ENCODE measurements at regions not wholly inside any gene's neighbourhood (a gene's known extent, or its start where the extent isn't known, plus 50 kb on each side); places are given as distances from the start of the nearest gene placed in this dataset.

DNA sequence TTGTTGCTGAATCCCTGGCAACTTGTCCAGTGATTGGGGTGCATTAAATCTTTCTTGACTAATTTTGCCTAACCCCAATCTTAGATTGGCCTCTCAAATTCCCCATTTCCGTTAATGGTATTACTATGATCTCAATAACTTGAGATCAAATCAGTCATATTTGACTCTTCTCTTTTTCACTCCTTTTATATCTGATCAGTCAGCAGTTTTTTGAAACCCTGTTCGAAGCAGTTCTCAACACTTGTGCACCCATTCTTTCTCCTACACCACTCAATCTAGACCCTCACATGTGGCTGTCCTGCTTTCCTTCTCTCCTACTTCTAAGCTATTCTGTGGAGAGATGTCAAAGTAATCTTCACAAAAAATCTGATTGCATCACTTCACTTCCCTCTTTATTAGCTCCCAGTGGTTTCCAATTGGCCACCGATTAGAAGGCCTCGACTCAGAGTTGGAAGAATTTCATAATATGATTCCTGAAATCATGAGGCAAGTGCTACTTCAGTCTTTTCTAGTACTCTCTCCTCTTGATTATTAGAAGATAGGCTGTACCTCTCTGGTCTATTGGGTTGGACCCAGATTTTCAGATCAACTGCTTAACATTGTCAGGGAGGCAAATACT, 128.9 kb downstream of the ZNF365 start:
- no peak overlapping the region for H3K27ac ChIP-seq (ENCODE audit: low read depth in 1 of 2, low read length in 1 of 2)
- H3K4me1 ChIP-seq (ENCODE audit: control insufficient read depth in 5 of 5, insufficient read depth in 5 of 5, low read length in 5 of 5): peaks cover 0 to 4% (median 0%) of the 10 kb centered on the region in 5 donors
- TF ChIP-seq, protein P1, sequence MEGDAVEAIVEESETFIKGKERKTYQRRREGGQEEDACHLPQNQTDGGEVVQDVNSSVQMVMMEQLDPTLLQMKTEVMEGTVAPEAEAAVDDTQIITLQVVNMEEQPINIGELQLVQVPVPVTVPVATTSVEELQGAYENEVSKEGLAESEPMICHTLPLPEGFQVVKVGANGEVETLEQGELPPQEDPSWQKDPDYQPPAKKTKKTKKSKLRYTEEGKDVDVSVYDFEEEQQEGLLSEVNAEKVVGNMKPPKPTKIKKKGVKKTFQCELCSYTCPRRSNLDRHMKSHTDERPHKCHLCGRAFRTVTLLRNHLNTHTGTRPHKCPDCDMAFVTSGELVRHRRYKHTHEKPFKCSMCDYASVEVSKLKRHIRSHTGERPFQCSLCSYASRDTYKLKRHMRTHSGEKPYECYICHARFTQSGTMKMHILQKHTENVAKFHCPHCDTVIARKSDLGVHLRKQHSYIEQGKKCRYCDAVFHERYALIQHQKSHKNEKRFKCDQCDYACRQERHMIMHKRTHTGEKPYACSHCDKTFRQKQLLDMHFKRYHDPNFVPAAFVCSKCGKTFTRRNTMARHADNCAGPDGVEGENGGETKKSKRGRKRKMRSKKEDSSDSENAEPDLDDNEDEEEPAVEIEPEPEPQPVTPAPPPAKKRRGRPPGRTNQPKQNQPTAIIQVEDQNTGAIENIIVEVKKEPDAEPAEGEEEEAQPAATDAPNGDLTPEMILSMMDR (IDR thresholded peaks at IDR 0.05; ENCODE audit: control extremely low read depth, extremely low read depth): no peak
- H3K9ac ChIP-seq (ENCODE audit: insufficient read depth in 1 of 2, low read length in 2 of 2): no peak overlapping the region
- no peaks in the 10 kb centered on the region for H3K36me3 ChIP-seq (ENCODE audit: control insufficient read depth in 4 of 4, insufficient read depth in 4 of 4, low read length in 4 of 4)
- no peak overlapping the region for H3K4me3 ChIP-seq
- H3K27me3 ChIP-seq (ENCODE audit: control insufficient read depth in 3 of 3, insufficient read depth in 3 of 3, low read length in 2 of 3): peaks cover 0 to 4% (median 0%) of the 10 kb centered on the region in 3 donors
- WGBS, 2 donors: 45 to 55% methylated on average over 4 of the region's 4 CpGs
- DNase-seq (peak in 2 of 3 donors; percentile 6 to 9), ATAC-seq (ENCODE audit: insufficient read depth, low FRiP score) (peak; percentile 27)
- no peaks in the 10 kb centered on the region for H3K9me3 ChIP-seq (ENCODE audit: control insufficient read depth in 4 of 4, insufficient read depth in 3 of 4, low read length in 3 of 4)

DNA sequence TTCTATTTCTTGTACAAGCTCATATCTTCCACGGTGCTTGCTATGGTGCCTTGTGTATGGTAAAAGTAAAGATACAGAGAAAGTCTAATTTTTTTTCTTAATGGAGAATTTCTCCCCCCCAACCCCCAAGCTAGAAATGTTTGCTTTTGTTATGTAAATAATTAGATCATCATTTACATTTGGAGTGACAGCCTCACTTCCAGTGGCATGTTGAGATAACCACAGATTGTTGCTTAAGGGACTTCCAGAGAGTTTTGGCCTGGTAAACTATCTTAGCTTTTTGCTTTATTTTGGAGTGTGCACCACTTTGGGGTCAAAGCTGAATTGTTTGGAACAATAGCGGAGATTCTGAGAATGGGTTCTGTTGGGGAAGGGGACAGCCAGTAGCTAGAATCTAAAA, 129.7 kb downstream of the ZNF365 start:
- TF ChIP-seq, protein P1 (IDR thresholded peaks at IDR 0.05; ENCODE audit: control extremely low read depth, extremely low read depth): no peak
- WGBS, 2 donors: 77 to 92% methylated on average over 2 of the region's 2 CpGs
- DNase-seq: peak in 2 of 3 donors; percentile 7 to 20
- ATAC-seq (ENCODE audit: insufficient read depth, low FRiP score): no peak
- H3K9ac ChIP-seq (ENCODE audit: insufficient read depth in 1 of 2, low read length in 2 of 2): no peak overlapping the region
- no peaks in the 10 kb centered on the region for H3K36me3 ChIP-seq (ENCODE audit: control insufficient read depth in 4 of 4, insufficient read depth in 4 of 4, low read length in 4 of 4)
- no peaks in the 10 kb centered on the region for H3K9me3 ChIP-seq (ENCODE audit: control insufficient read depth in 4 of 4, insufficient read depth in 3 of 4, low read length in 3 of 4)
- H3K4me3 ChIP-seq: no peak overlapping the region
- H3K27ac ChIP-seq (ENCODE audit: low read depth in 1 of 2, low read length in 1 of 2): no peak overlapping the region
- H3K4me1 ChIP-seq (ENCODE audit: control insufficient read depth in 5 of 5, insufficient read depth in 5 of 5, low read length in 5 of 5): peaks cover 0 to 4% (median 0%) of the 10 kb centered on the region in 5 donors
- H3K27me3 ChIP-seq (ENCODE audit: control insufficient read depth in 3 of 3, insufficient read depth in 3 of 3, low read length in 2 of 3): peaks cover 0 to 4% (median 0%) of the 10 kb centered on the region in 3 donors

DNA sequence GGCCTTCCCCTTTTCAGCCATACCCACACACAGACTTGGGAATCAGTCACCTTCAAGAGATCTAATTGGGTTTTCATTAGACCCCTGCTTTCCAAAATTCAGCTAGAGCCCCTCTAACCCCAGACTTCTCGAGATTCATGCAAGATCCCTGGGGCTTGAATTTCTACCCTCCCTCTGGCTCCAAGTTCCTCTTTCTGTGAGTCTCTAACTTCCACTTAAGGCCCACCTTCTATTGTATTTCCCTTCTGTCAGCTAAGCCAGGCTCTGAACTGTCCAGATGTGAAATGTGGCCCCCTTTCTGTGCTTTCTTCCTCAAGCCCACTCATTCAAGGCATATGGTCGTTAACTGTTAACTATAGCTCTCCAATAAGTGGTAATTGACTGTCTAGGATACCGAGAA, 132.2 kb downstream of the ZNF365 start:
- no peak for DNase-seq
- Histone ChIP-seq H3K4me3 (no peak overlapping the region), H3K36me3 (ENCODE audit: control insufficient read depth in 4 of 4, insufficient read depth in 4 of 4, low read length in 4 of 4) (no peaks in the 10 kb centered on the region), H3K4me1 (ENCODE audit: control insufficient read depth in 5 of 5, insufficient read depth in 5 of 5, low read length in 5 of 5) (peaks cover 0 to 4% (median 0%) of the 10 kb centered on the region in 5 donors), H3K27ac (ENCODE audit: low read depth in 1 of 2, low read length in 1 of 2) (no peak overlapping the region), H3K9ac (ENCODE audit: insufficient read depth in 1 of 2, low read length in 2 of 2) (no peak overlapping the region), H3K27me3 (ENCODE audit: control insufficient read depth in 3 of 3, insufficient read depth in 3 of 3, low read length in 2 of 3) (no peaks in the 10 kb centered on the region), H3K9me3 (ENCODE audit: control insufficient read depth in 4 of 4, insufficient read depth in 3 of 4, low read length in 3 of 4) (no peaks in the 10 kb centered on the region)
- TF ChIP-seq, protein P1 (IDR thresholded peaks at IDR 0.05; ENCODE audit: control extremely low read depth, extremely low read depth): no peak
- 40 to 54% methylated on average over 3 of the region's 3 CpGs for WGBS, 2 donors
- ATAC-seq (ENCODE audit: insufficient read depth, low FRiP score): no peak

DNA sequence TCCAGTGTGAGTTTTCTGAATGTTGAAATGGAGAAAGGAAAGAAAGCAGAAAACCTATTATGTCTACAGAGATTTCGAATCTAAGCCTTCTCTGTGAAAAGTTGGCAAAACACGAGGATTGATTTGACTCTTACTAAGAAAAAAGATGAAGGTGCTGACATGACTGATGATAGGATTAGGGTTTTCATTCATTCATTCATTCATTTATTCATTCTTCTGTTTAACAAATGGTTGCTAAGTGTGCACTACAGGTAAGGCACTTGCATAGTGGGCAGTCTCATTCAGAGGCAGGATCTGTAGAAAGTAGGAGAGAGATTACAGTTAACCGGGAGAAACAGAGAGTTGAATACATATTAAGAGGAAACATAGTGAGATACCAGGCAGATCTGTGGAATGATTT, 137.1 kb downstream of the ZNF365 start:
- no peaks in the 10 kb centered on the region for H3K9me3 ChIP-seq (ENCODE audit: control insufficient read depth in 4 of 4, insufficient read depth in 3 of 4, low read length in 3 of 4)
- no peaks in the 10 kb centered on the region for H3K27me3 ChIP-seq (ENCODE audit: control insufficient read depth in 3 of 3, insufficient read depth in 3 of 3, low read length in 2 of 3)
- H3K4me3 ChIP-seq: no peak overlapping the region
- no peak for DNase-seq
- ATAC-seq (ENCODE audit: insufficient read depth, low FRiP score): no peak
- WGBS, 2 donors: 94 to 97% methylated on average over 3 of the region's 3 CpGs
- H3K27ac ChIP-seq (ENCODE audit: low read depth in 1 of 2, low read length in 1 of 2): no peak overlapping the region
- no peaks in the 10 kb centered on the region for H3K4me1 ChIP-seq (ENCODE audit: control insufficient read depth in 5 of 5, insufficient read depth in 5 of 5, low read length in 5 of 5)
- TF ChIP-seq, protein P1 (IDR thresholded peaks at IDR 0.05; ENCODE audit: control extremely low read depth, extremely low read depth): no peak
- H3K9ac ChIP-seq (ENCODE audit: insufficient read depth in 1 of 2, low read length in 2 of 2): no peak overlapping the region
- H3K36me3 ChIP-seq (ENCODE audit: control insufficient read depth in 4 of 4, insufficient read depth in 4 of 4, low read length in 4 of 4): no peaks in the 10 kb centered on the region
